Choroid plexus epithelial cell (primary cell): ENCODE measurements at regions not wholly inside any gene's neighbourhood (a gene's known extent, or its start where the extent isn't known, plus 50 kb on each side); places are given as distances from the start of the nearest gene placed in this dataset.

ENCODE experiments used
- DNase-seq: peaks from one replicate; pipeline ENCODE4 v3.0.0-alpha.2; 2010; ENCODE audit warnings: low read depth
- H3K4me3 ChIP-seq: 2 replicates; pipeline ENCODE4 v1.5.1; 2011; ENCODE audit warnings: low read depth, mild to moderate bottlenecking, control low read depth, low read length, moderate library complexity
- CTCF ChIP-seq: conservative IDR thresholded peaks from 2 replicates; pipeline ENCODE4 v1.5.1; 2011; ENCODE audit warnings: low read depth, mild to moderate bottlenecking, control low read depth, inconsistent platforms, low read length, moderate library complexity

GRCh38 chr21:40938078-40938477 is 91.1 kb upstream of the DSCAM start:
- DNase-seq: no peak
- H3K4me3 ChIP-seq: no peak overlapping the region
- TF ChIP-seq CTCF: no peak

- no peak for DNase-seq
- H3K4me3 ChIP-seq: no peak overlapping the region
- TF ChIP-seq CTCF: no peak
Observed at GRCh38 chr21:40938611-40939010, 91.7 kb upstream of the DSCAM start.

GRCh38 chr21:40947713-40948112 is 100.8 kb upstream of the DSCAM start:
- H3K4me3 ChIP-seq: no peak overlapping the region
- TF ChIP-seq CTCF: no peak
- DNase-seq: no peak

- H3K4me3 ChIP-seq: no peak overlapping the region
- no peak for DNase-seq
- TF ChIP-seq CTCF: no peak
Observed at GRCh38 chr21:40950970-40951369, 104.0 kb upstream of the DSCAM start.

GRCh38 chr21:40952551-40953323 is 105.8 kb upstream of the DSCAM start:
- H3K4me3 ChIP-seq: no peak overlapping the region
- no peak for DNase-seq
- no peak for TF ChIP-seq CTCF

- DNase-seq: no peak
- TF ChIP-seq CTCF: no peak
- no peak overlapping the region for H3K4me3 ChIP-seq
Observed at GRCh38 chr21:40964691-40965090, 117.7 kb upstream of the DSCAM start.

GRCh38 chr21:40967771-40968170 is 120.8 kb upstream of the DSCAM start:
- no peak for DNase-seq
- no peak for TF ChIP-seq CTCF
- H3K4me3 ChIP-seq: no peak overlapping the region
